Esophagus squamous epithelium (tissue), 4 donors: ENCODE measurements at regions not wholly inside any gene's neighbourhood (a gene's known extent, or its start where the extent isn't known, plus 50 kb on each side); places are given as distances from the start of the nearest gene placed in this dataset.

ENCODE experiments used
- CTCF ChIP-seq, 6 experiments: fragments of 450-650 bp in 4 of 6; fragments of 200-600 bp in 2 of 6; sonication (generic) in 2 of 6; IDR thresholded peaks; one replicate each; pipeline ENCODE4 v1.5.1; 2016 to 2019; ENCODE audit warnings: antibody characterized with exemption in 6 of 6, mild to moderate bottlenecking in 4 of 6, moderate library complexity in 4 of 6
- POLR2A ChIP-seq, 4 donors: fragments of 450-650 bp; IDR thresholded peaks; one replicate each; pipeline ENCODE4 v1.6.1; 2017; ENCODE audit warnings: antibody characterized with exemption in 4 of 4, mild to moderate bottlenecking in 4 of 4, moderate library complexity in 3 of 4

GRCh38 chr13:21885714-21886224, 214.9 kb downstream of the FGF9 start:
- TF ChIP-seq CTCF (IDR thresholded peaks at IDR 0.05): no peak
- no peak for TF ChIP-seq POLR2A (IDR thresholded peaks at IDR 0.05)
